ENCODE measurements at regions not wholly inside any gene's neighbourhood (a gene's known extent, or its start where the extent isn't known, plus 50 kb on each side); places are given as distances from the start of the nearest gene placed in this dataset.

DNA sequence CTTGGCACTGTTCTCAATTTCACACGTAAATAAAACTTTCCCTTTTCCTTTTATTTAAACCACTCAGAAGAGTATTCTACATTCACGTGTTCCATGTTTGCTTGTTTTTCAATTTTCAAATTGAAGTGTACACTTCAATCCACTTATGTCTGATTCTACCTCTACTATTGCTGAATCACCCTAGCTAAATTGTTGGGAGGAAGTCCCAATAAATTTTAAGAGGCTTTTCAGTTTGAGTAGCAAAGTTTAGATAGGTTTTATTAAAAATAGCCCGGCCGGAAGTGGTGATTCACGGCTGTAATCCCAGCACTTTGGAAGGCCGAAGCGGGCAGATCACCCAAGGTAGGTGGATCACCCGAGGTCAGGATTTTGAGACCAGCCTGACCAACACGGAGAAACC, 1414.7 kb upstream of the CELF2 start:
- no peaks in the 10 kb centered on the region for H3K4me1 ChIP-seq (ENCODE audit: control insufficient read depth, low read length)
- no peaks in the 10 kb centered on the region for H3K79me2 ChIP-seq (ENCODE audit: control insufficient read depth, low read length)
- no peak for TF ChIP-seq EZH2phosphoT487 (IDR thresholded peaks at IDR 0.05; ENCODE audit: borderline replicate concordance, low read length)
- TF ChIP-seq, protein P1, sequence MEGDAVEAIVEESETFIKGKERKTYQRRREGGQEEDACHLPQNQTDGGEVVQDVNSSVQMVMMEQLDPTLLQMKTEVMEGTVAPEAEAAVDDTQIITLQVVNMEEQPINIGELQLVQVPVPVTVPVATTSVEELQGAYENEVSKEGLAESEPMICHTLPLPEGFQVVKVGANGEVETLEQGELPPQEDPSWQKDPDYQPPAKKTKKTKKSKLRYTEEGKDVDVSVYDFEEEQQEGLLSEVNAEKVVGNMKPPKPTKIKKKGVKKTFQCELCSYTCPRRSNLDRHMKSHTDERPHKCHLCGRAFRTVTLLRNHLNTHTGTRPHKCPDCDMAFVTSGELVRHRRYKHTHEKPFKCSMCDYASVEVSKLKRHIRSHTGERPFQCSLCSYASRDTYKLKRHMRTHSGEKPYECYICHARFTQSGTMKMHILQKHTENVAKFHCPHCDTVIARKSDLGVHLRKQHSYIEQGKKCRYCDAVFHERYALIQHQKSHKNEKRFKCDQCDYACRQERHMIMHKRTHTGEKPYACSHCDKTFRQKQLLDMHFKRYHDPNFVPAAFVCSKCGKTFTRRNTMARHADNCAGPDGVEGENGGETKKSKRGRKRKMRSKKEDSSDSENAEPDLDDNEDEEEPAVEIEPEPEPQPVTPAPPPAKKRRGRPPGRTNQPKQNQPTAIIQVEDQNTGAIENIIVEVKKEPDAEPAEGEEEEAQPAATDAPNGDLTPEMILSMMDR (IDR thresholded peaks at IDR 0.05; ENCODE audit: low read depth, low read length, poor library complexity, severe bottlenecking): no peak
- H3K9me3 ChIP-seq (ENCODE audit: control insufficient read depth, insufficient read depth, low read length): no peaks in the 10 kb centered on the region
- H3K9me2 ChIP-seq (replicated peaks; ENCODE audit: control insufficient read depth, low read length): no peaks in the 10 kb centered on the region
- no peaks in the 10 kb centered on the region for H3K36me3 ChIP-seq (ENCODE audit: control insufficient read depth, low read length)
- no peaks in the 10 kb centered on the region for H4K20me1 ChIP-seq (ENCODE audit: control insufficient read depth, insufficient read depth, low read depth, low read length)
- no peak overlapping the region for H3K27ac ChIP-seq (ENCODE audit: low read depth, low read length)
- H3F3A ChIP-seq (ENCODE audit: control insufficient read depth, insufficient read depth): no peaks in the 10 kb centered on the region
- H3K4me2 ChIP-seq (ENCODE audit: low read length): no peak overlapping the region
- H3K27me3 ChIP-seq (ENCODE audit: control insufficient read depth, low read length): no peaks in the 10 kb centered on the region
- H3K4me3 ChIP-seq (ENCODE audit: low read length): no peak overlapping the region

DNA sequence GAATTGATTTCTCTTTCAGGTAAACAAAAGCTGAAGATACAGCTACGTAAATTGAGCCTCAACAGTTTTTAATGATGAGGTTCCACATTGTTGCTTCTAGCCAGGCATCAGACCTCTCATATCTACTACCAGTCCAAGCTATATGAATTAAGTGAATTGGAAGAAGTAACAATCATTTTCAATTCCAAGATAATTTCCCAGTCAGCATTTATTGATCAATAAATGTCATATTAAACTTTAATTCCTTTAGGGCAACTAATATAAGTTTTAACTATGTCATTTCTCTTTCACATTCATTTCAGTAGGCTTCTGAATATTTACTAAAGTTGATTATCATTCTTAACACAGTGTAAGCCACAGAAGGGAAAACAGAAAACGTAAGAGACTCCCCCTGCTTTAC, 1413.7 kb upstream of the CELF2 start:
- Histone ChIP-seq H3K4me1 (ENCODE audit: control insufficient read depth, low read length) (no peaks in the 10 kb centered on the region), H3K36me3 (ENCODE audit: control insufficient read depth, low read length) (no peaks in the 10 kb centered on the region), H3K27ac (ENCODE audit: low read depth, low read length) (no peak overlapping the region), H3K4me3 (ENCODE audit: low read length) (no peak overlapping the region), H3F3A (ENCODE audit: control insufficient read depth, insufficient read depth) (no peaks in the 10 kb centered on the region), H3K9me2 (replicated peaks; ENCODE audit: control insufficient read depth, low read length) (no peaks in the 10 kb centered on the region), H3K4me2 (ENCODE audit: low read length) (no peak overlapping the region), H3K9me3 (ENCODE audit: control insufficient read depth, insufficient read depth, low read length) (no peaks in the 10 kb centered on the region), H4K20me1 (ENCODE audit: control insufficient read depth, insufficient read depth, low read depth, low read length) (no peaks in the 10 kb centered on the region), H3K27me3 (ENCODE audit: control insufficient read depth, low read length) (no peaks in the 10 kb centered on the region), H3K79me2 (ENCODE audit: control insufficient read depth, low read length) (no peaks in the 10 kb centered on the region)
- TF ChIP-seq EZH2phosphoT487 (IDR thresholded peaks at IDR 0.05; ENCODE audit: borderline replicate concordance, low read length): no peak
- TF ChIP-seq, protein P1 (IDR thresholded peaks at IDR 0.05; ENCODE audit: low read depth, low read length, poor library complexity, severe bottlenecking): no peak

DNA sequence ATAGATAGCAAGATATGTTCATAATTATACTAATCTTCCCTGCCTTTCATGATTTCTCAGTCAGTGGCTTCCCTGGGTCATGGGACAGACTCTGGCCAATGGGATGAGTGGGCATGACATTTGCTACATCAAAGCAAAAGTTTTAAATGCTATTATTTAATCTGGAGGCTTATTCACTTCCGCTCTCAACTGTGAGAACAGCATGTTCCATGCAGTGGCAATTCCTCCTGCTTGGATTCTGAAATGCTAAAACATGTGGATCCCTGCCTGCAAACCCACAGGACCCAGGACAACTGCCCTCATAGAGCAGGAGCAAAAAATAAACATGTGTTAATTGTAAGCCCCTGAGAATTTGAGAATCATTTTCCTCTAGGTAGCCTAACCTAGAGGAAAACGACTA, 1412.4 kb upstream of the CELF2 start:
- Histone ChIP-seq H3K4me1 (ENCODE audit: control insufficient read depth, low read length) (no peaks in the 10 kb centered on the region), H3K9me3 (ENCODE audit: control insufficient read depth, insufficient read depth, low read length) (no peaks in the 10 kb centered on the region), H3K4me2 (ENCODE audit: low read length) (no peak overlapping the region), H3K27ac (ENCODE audit: low read depth, low read length) (no peak overlapping the region), H3K27me3 (ENCODE audit: control insufficient read depth, low read length) (no peaks in the 10 kb centered on the region), H3K79me2 (ENCODE audit: control insufficient read depth, low read length) (no peaks in the 10 kb centered on the region), H3K9me2 (replicated peaks; ENCODE audit: control insufficient read depth, low read length) (no peaks in the 10 kb centered on the region), H3K4me3 (ENCODE audit: low read length) (no peak overlapping the region), H4K20me1 (ENCODE audit: control insufficient read depth, insufficient read depth, low read depth, low read length) (no peaks in the 10 kb centered on the region), H3K36me3 (ENCODE audit: control insufficient read depth, low read length) (no peaks in the 10 kb centered on the region), H3F3A (ENCODE audit: control insufficient read depth, insufficient read depth) (no peaks in the 10 kb centered on the region)
- no peak for TF ChIP-seq EZH2phosphoT487 (IDR thresholded peaks at IDR 0.05; ENCODE audit: borderline replicate concordance, low read length)
- TF ChIP-seq, protein P1 (IDR thresholded peaks at IDR 0.05; ENCODE audit: low read depth, low read length, poor library complexity, severe bottlenecking): no peak

DNA sequence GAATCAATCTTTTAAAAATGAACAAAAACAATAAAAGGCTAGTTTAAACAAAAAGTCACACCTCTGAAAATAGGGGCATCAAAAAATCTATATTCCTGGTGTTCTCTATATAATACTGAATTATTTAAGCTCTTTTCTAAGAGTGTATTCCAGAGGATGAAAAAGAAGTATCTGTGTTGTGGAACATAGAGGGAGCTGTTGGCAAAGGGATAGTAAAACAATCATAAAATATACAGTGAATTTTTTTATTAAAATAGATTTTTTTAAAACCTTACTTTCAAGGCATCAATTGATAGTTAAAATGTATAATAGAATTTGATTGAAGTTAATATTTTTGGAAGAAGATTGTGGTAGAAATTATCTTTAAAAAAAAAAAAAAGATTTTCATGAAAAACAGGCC, 1409.1 kb upstream of the CELF2 start:
- no peaks in the 10 kb centered on the region for H4K20me1 ChIP-seq (ENCODE audit: control insufficient read depth, insufficient read depth, low read depth, low read length)
- H3K36me3 ChIP-seq (ENCODE audit: control insufficient read depth, low read length): no peaks in the 10 kb centered on the region
- no peak overlapping the region for H3K27ac ChIP-seq (ENCODE audit: low read depth, low read length)
- no peaks in the 10 kb centered on the region for H3F3A ChIP-seq (ENCODE audit: control insufficient read depth, insufficient read depth)
- no peaks in the 10 kb centered on the region for H3K4me1 ChIP-seq (ENCODE audit: control insufficient read depth, low read length)
- H3K4me3 ChIP-seq (ENCODE audit: low read length): no peak overlapping the region
- TF ChIP-seq, protein P1 (IDR thresholded peaks at IDR 0.05; ENCODE audit: low read depth, low read length, poor library complexity, severe bottlenecking): no peak
- no peak for TF ChIP-seq EZH2phosphoT487 (IDR thresholded peaks at IDR 0.05; ENCODE audit: borderline replicate concordance, low read length)
- H3K4me2 ChIP-seq (ENCODE audit: low read length): no peak overlapping the region
- H3K9me3 ChIP-seq (ENCODE audit: control insufficient read depth, insufficient read depth, low read length): no peaks in the 10 kb centered on the region
- no peaks in the 10 kb centered on the region for H3K79me2 ChIP-seq (ENCODE audit: control insufficient read depth, low read length)
- no peaks in the 10 kb centered on the region for H3K27me3 ChIP-seq (ENCODE audit: control insufficient read depth, low read length)
- H3K9me2 ChIP-seq (replicated peaks; ENCODE audit: control insufficient read depth, low read length): no peaks in the 10 kb centered on the region

Measured in DOHH2 (cell line).